ENCODE measurements at regions not wholly inside any gene's neighbourhood (a gene's known extent, or its start where the extent isn't known, plus 50 kb on each side); places are given as distances from the start of the nearest gene placed in this dataset.

DNA sequence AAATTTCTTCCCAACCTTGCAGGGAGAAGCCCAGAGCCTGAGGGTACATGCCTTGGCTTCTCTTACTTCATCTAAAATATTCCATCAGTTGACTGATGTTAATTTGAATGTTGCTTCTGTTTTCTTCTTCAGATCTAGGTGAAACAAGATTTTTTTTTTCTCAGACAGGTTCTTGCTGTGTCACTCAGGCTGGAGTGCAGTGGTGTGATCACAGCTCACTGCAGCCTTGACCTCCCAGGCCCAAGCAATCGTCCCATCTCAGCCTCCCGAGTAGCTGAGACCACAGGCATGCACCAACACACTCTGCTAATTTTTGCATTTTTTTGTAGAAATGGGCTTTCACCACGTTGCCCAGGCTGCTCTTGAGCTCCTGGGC, 62.1 kb upstream of the KLF3 start:
- DNase-seq (ENCODE audit: low read depth): no peak

- DNase-seq (ENCODE audit: low read depth): no peak
Observed at GRCh38 chr4:38603652-38604051, 60.3 kb upstream of the KLF3 start.

GRCh38 chr4:38605181-38605752, 58.7 kb upstream of the KLF3 start:
- no peak for DNase-seq (ENCODE audit: low read depth)

GRCh38 chr4:38605753-38606586, 58.0 kb upstream of the KLF3 start:
- no peak for DNase-seq (ENCODE audit: low read depth)

GRCh38 chr4:38606587-38606905, 57.5 kb upstream of the KLF3 start:
- no peak for DNase-seq (ENCODE audit: low read depth)

GRCh38 chr4:38609614-38610013, 54.4 kb upstream of the KLF3 start:
- no peak for DNase-seq (ENCODE audit: low read depth)

DNA sequence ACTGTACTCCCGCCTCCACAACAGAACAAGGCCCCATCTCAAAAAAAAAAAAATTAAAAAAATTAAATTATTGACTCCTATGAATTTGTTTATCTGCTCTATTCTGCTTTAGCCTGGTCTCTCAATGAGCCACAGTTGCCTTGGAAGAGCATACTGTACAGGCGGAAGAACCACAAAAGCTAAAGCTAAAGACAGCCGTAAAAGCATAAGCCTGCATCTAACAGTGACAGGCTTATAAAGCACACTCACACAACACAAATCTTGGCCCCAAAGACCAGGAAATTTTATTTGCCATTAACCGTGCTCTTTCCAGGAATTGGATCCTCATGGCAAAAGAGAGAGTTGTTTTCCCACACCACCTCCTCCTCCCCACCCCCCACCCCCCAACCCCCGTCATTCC, 53.5 kb upstream of the KLF3 start:
- no peak for DNase-seq (ENCODE audit: low read depth)

- DNase-seq (ENCODE audit: low read depth): no peak
Observed at GRCh38 chr4:38610966-38611431, 53.0 kb upstream of the KLF3 start.

DNA sequence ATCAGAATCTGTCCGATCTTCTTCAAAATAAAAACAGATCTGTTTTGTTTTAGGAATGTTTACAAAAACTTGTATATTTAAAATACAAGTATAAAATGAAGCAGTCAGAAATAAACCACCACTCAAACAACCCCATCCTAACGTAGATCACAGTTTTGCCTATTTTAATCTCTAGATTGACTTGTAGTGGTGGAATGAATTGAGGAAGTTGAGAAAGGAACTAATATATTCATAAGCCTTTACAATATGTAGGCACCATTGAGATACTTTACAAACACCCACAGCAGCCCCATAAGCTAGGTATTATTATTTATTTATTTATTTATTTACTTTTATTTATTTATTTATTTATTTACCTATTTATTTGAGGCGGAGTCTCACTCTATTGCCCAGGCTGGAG, 52.3 kb upstream of the KLF3 start:
- DNase-seq (ENCODE audit: low read depth): no peak

GRCh38 chr4:38612646-38613414, 51.2 kb upstream of the KLF3 start:
- DNase-seq (ENCODE audit: low read depth): no peak
